Effector CD4-positive, alpha-beta T cell (primary cell): ENCODE measurements at regions not wholly inside any gene's neighbourhood (a gene's known extent, or its start where the extent isn't known, plus 50 kb on each side); places are given as distances from the start of the nearest gene placed in this dataset.

Experiments used
- DNase-seq: peaks from one replicate; pipeline ENCODE4 v3.0.0-alpha.2; 2020

- DNase-seq, result no peak
Observed at GRCh38 chr6:140636271-140636907, 1261.9 kb upstream of the CITED2 start.

GRCh38 chr6:140627002-140627401, 1252.6 kb upstream of the CITED2 start:
- DNase-seq, result no peak

- DNase-seq, result no peak
Observed at GRCh38 chr6:140623498-140623897, 1249.0 kb upstream of the CITED2 start.

GRCh38 chr6:140620496-140620895, 1246.0 kb upstream of the CITED2 start:
- DNase-seq, result no peak

DNA sequence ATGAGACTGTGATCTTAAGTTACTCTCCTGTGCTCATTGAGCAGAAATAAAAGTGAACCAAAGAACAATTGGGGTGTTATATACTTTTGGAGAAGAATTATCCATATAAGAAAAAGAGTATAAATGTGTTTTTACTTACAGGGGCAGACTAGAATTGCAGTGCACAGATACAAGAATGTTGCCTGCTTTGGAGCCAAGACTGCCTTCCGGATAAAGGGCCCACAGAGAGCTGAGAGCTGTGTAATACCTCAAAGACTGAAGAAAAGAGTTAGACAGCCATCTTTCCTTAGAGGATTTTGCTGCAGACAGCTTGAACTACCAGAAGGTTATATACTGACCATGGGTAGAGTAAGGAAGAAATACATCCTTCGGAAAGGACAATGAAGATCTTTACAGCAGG, 1235.5 kb upstream of the CITED2 start:
- no peak for DNase-seq

DNA sequence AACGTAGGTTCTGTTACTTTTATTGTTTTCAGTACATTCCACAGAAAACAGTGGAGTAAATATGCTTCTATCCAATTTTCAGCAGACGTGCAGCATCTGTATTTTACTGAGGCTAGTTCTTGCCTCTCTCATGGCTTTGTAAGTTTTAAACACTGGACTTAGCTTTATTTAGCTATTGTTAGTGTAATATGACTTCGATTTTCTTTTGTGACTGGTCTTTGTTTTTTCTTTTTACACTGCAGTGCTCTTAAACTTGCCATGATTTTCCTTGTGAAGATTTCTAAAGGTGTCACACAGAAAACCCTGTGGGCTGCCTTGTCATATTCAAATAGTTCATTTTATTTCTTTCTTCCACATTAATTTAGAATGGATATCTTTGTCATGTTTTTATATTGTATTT, 1234.9 kb upstream of the CITED2 start:
- no peak for DNase-seq

DNA sequence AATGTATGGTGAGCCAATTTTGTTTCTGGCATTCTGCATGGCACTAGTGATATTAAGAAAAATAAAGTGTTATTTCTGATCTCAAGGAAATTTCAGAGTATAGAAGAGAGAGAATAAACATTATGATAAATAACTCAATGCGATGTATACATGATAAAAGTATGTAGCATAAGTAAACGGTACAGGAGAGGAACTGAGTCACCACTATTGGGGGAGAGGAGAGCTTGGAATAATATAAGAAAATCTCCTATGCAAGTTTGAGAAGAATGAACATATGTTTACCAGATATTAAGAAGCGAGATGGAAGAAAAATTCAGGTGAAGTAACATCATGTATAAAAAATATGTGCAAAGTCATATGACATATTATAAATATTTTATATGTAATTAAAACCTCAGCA, 1230.3 kb upstream of the CITED2 start:
- DNase-seq, result no peak

- DNase-seq, result no peak
Observed at GRCh38 chr6:140602431-140603248, 1228.2 kb upstream of the CITED2 start.

- DNase-seq, result no peak
Observed at GRCh38 chr6:140601021-140601808, 1226.8 kb upstream of the CITED2 start.

DNA sequence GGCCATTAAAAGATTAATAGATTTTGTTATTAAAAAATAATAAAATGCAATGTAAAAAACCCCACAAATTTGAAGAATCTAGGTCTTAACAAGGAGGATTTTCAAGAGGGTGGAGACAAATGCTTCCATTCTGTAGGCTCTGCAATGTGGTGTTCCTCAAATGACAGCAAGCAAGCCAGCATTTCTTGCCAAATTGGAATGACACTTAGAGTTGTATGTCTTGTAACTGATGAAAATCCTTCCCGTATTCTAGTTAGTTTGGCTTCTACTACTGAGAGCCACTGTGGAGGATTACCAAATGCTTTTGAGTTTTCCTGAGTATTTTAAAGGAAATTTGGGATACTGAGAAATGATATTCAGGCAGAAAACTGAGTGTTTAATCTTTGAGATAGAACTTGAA, 1225.5 kb upstream of the CITED2 start:
- DNase-seq, result no peak

DNA sequence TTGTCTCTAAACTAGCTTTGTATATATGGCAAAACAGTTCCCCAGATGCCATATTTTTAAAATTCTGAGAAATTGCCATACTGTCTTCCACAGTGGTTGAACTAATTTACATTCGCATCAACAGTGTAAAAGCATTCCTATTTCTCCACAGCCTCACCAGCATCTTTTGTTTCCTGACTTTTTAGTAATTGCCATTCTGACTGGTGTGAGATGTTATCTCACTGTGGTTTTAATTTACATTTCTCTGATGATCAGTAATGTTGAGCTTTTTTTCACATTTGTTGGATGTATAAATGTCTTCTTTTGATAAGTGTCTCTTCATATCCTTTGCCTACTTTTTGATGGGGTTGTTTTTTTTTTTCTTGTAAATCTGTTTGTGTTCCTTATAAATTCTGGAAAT, 1222.7 kb upstream of the CITED2 start:
- DNase-seq, result no peak

DNA sequence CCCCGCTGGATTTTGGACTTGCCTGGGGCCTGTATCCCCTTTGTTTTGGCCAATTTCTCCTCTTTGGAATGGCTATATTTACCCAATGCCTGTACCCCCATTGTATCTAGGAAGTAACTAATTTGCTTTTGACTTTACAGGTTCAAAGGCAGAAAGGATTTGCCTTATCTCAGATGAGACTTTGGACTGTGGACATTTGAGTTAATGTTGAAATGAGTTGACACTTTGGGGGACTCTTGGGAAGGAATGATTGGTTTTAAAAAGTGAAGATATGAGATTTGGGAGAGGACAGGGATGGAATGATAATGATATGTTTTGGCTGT, 1220.3 kb upstream of the CITED2 start:
- DNase-seq, result no peak

DNA sequence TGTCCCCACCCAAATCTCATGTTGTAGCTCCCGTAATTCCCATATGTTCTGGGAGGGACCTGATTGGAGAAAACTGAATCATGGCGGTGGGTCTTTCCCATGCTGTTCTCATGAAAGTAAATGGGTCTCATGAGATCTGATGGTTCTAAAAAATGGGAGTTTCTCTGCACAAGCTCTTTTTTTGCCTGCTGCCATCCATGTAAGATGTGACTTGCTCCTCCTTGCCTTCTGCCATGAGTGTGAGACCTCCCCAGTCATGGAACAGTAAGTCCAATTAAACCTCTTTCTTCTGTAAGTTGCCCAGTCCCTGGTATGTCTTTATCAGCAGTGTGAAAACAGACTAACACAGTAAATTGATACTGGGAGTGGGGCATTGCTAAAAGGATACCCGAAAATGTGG, 1218.4 kb upstream of the CITED2 start:
- no peak for DNase-seq

- no peak for DNase-seq
Observed at GRCh38 chr6:140590641-140591040, 1216.2 kb upstream of the CITED2 start.

DNA sequence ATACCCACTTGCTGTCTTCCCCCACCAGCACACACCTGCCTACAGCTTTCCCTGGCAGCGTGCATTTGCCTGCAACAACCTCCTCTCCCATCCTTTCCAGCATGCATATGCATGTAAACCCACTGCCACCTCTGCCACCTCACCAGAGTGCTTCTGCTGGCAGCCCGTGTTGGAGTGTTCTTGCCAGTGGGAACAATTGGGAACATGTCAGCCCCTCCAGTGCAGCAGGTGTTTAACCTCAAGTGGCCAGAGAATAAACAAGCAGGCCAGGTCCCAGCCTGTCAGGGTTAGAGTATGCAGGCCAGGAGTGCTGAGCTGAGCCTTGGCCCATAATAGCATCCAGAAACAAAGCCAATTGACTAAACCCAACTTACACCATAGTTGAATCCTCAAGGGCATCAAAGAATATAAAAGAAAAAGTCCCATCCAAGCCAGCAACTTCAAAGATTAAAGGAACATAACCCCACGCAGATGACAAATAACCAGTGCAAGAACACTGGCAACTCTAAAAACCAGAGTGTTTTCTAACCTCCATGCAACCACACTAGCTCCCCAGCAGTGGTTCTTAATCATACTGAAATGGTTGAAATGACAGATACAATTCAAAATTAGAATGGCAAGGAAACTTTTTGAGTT, 1212.1 kb upstream of the CITED2 start:
- no peak for DNase-seq

DNA sequence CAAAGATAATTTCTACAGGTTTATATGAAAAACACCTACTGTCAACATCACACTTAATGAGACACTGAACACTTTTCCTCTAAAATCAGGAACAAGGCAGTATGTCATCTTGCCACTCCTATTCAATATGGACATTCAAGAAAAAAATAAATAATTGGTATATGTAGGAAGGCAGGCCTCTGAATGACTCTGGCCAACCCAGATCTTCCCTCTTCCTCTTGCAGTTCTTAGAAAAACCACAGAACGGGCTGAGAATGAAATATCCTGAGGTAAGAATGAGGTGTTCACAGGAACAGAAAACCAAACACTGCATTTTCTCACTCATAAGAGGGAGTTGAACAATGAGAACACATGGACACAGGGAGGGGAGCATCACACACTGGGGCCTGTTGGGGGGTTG, 1207.2 kb upstream of the CITED2 start:
- DNase-seq, result no peak

DNA sequence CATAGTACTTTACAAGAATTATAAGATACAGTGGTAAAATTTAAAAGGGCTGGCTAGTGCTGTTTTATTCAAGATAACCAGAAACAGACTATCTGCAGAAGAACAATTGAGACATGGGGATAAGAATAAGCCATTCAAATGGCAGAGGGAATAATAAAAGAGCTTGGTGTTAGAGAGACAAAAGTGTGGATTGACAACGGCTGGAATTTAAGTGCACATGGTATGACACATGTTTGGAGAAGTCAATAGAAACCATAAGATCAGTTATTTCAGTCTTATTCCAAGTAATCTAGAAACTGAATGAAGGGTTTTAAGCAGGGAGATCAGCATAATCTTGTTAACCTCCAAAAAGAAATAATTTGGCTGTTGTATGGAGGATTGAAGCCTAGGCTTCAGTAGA, 1205.5 kb upstream of the CITED2 start:
- DNase-seq, result no peak

GRCh38 chr6:140576004-140576555, 1201.6 kb upstream of the CITED2 start:
- DNase-seq, result no peak

DNA sequence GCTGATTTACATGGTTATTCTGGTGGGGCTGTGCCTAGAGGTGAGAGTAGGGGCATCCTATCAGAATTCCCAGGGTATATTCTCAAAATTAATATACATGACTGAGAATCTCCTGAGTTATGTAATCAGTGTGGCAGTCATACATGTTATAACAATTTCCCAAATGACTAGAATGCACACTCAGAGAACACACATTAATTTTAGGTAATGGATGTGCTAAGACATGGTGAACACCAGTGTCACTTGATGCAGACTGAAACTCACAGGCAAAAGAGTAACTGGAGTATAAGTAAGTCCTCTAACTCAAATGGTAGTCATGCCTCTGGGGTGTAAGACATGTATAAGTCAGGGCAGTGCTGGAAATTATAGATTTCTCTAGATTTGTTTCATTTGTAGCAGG, 1198.4 kb upstream of the CITED2 start:
- no peak for DNase-seq

- no peak for DNase-seq
Observed at GRCh38 chr6:140572129-140572528, 1197.7 kb upstream of the CITED2 start.

DNA sequence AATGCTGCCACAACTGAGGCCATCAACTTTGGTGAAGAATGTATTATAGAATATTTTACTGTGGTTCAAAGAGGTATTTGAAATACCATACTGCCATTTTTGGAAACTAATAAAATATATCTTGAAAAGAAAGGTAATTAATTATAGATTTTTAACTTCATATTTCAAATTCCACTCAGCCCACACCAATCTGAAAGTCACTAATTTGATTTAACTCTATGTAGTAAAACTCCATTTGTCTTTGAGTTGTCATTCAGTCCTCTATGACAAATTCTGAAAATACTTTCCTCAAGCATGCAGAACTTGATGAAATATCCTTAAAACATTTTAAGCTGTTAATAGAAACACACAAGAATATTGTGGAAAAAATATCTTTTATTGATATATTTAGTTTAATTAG, 1196.7 kb upstream of the CITED2 start:
- no peak for DNase-seq

DNA sequence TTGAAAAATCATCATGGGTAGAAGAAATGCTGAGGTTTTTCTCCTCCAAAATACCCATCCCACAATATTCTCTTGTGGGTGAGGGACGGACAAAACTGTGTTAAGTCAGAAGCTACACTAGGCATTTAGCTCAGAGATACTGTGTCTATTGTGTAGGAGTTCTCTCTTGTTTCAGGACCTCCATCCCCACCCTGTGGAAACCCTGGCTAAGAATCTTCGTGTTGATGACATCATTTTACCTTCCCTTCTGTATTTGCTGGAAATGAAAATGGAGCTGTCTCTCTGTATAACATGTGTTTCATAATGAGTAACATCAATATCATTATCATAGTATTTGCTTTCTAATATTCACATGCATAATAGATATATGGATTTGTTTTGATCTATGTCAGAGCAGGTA, 1193.0 kb upstream of the CITED2 start:
- DNase-seq, result no peak

DNA sequence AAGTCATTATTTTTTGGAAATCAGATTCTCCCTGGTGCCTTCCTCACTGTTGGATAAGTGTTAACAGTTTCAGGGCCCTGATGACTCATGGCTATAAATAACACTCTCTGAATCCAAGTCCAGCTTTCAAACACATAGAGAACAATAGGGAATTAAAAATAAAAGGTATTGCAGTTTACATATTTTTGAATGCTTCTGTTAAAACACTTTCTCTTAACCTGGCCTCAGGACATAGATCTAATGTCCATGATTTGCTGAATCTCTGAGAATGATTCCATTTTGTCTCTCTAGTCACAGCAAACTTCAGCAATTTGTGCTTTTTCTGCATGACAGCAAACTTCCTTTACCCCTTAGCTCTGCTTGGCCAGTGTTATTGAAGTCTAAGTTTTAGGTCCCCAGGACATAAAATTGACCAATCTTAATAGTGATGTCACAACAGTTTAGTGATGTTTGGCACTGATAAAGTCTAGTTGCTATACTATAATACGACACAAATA, 1192.4 kb upstream of the CITED2 start:
- no peak for DNase-seq
